ENCODE measurements at regions not wholly inside any gene's neighbourhood (a gene's known extent, or its start where the extent isn't known, plus 50 kb on each side); places are given as distances from the start of the nearest gene placed in this dataset.

DNA sequence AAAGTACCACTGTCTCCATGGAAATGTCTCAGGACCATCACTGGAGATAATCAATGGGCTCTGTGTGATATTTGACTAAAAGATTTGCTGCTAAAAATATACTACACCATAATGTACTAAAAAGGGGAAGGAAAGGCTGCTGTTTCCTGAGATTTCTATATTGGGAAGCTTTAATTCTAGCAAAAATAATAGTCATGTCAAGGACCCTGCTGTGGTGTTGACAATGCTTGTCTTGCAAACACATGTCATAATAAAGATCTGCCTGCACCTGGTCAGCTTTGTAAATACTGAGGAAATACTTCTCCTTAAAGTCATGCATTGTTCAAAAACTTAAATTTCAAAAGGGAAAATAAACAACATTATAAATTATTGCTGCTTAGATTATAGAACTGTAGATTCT, 417.9 kb downstream of the GPM6A start:
- TF ChIP-seq, protein P1, sequence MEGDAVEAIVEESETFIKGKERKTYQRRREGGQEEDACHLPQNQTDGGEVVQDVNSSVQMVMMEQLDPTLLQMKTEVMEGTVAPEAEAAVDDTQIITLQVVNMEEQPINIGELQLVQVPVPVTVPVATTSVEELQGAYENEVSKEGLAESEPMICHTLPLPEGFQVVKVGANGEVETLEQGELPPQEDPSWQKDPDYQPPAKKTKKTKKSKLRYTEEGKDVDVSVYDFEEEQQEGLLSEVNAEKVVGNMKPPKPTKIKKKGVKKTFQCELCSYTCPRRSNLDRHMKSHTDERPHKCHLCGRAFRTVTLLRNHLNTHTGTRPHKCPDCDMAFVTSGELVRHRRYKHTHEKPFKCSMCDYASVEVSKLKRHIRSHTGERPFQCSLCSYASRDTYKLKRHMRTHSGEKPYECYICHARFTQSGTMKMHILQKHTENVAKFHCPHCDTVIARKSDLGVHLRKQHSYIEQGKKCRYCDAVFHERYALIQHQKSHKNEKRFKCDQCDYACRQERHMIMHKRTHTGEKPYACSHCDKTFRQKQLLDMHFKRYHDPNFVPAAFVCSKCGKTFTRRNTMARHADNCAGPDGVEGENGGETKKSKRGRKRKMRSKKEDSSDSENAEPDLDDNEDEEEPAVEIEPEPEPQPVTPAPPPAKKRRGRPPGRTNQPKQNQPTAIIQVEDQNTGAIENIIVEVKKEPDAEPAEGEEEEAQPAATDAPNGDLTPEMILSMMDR (IDR thresholded peaks at IDR 0.05 in 4 of 5, conservative IDR thresholded peaks at IDR 0.05 in 1 of 5), result no peak
- no peak for TF ChIP-seq POLR2A (IDR thresholded peaks at IDR 0.05)

Data from gastrocnemius medialis (tissue), 4 donors.